ENCODE measurements at regions not wholly inside any gene's neighbourhood (a gene's known extent, or its start where the extent isn't known, plus 50 kb on each side); places are given as distances from the start of the nearest gene placed in this dataset.
A peak's percentile ranks its signal among the peaks of the same experiment; 100 is the strongest.

DNA sequence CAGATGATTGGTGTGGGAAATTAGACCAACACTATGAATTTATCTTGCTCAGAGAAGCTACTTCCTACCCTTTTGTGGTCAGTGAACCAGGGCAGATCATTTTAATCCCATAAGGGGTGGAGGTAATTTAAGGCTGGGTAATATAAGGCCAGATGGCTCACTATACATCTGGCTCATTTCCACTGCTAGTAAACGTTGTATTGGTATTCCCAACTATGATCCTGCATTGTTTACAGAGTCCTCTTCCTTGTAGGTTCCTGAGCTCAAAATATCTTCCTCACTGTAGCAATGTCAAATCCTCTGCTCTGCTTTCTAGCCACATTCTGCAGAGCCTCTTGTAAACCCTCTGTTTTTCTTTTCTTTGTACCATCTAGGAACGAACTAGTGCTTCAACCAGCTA, 93.0 kb upstream of the MGAT4C start:
- Histone ChIP-seq H3K79me1 (ENCODE audit: insufficient read depth, low read depth, low read length, poor library complexity, severe bottlenecking) (no peaks in the 10 kb centered on the region), H3K9me3 (ENCODE audit: control insufficient read depth, low read depth, low read length) (no peaks in the 10 kb centered on the region), H3K27ac (ENCODE audit: insufficient read length, low read depth, low read length) (no peak overlapping the region), H3K18ac (ENCODE audit: insufficient read length, low read depth, low read length) (no peak overlapping the region), H4K20me1 (ENCODE audit: control insufficient read depth, insufficient read depth, insufficient read length) (no peaks in the 10 kb centered on the region), H3K23ac (ENCODE audit: insufficient read length, low read depth, low read length) (no peak overlapping the region), H2BK120ac (ENCODE audit: low read depth, low read length, poor library complexity, severe bottlenecking) (no peak overlapping the region), H2AK5ac (ENCODE audit: insufficient read length, low read length) (no peak overlapping the region), H2BK20ac (ENCODE audit: low read depth, low read length, poor library complexity, severe bottlenecking) (no peak overlapping the region), H3K4me1 (ENCODE audit: insufficient read depth, low read length) (no peaks in the 10 kb centered on the region), H3K79me2 (ENCODE audit: insufficient read depth, low read length) (no peaks in the 10 kb centered on the region), H3K56ac (ENCODE audit: insufficient read length, low read depth, low read length) (no peak overlapping the region), H3K9ac (ENCODE audit: extremely low read depth, insufficient read length, low read length) (no peak overlapping the region), H3K27me3 (ENCODE audit: insufficient read depth, low read length) (no peaks in the 10 kb centered on the region), H4K91ac (ENCODE audit: insufficient read length, low read depth, low read length) (no peak overlapping the region), H3K14ac (ENCODE audit: insufficient read depth, low read length) (no peak overlapping the region), H2BK15ac (ENCODE audit: low read depth, low read length) (no peak overlapping the region), H3T11ph (ENCODE audit: low read length) (no peak overlapping the region), H3K4ac (ENCODE audit: low read depth, low read length) (no peak overlapping the region), H3K23me2 (ENCODE audit: insufficient read length, low read depth, low read length, poor library complexity, severe bottlenecking) (no peaks in the 10 kb centered on the region), H2BK12ac (ENCODE audit: insufficient read length, low read depth, low read length) (peak overlapping the region; percentile 50), H2AFZ (ENCODE audit: low read length) (no peak overlapping the region), H4K5ac (ENCODE audit: insufficient read length, low read depth, low read length) (no peak overlapping the region), H3K4me2 (ENCODE audit: insufficient read depth, insufficient read length, low read length) (no peak overlapping the region), H4K8ac (replicated peaks; ENCODE audit: insufficient read length, low read depth, low read length) (no peak overlapping the region), H2BK5ac (ENCODE audit: insufficient read length, low read length) (no peak overlapping the region)
- H3K9me3 Mint-ChIP-seq: peaks cover 0 to under 1% of the 10 kb centered on the region in 2 experiments; a peak in 2 of 5 replicates
- WGBS (ENCODE audit: extremely low coverage, insufficient read length, low lambda C conversion rate): no CpG with 5 or more reads among the region's 2 CpGs
- no peak overlapping the region for H3K4me3 Mint-ChIP-seq
- no peaks in the 10 kb centered on the region for H3K27me3 Mint-ChIP-seq (ENCODE audit: low read depth)
- H3K36me3 Mint-ChIP-seq (ENCODE audit: insufficient read depth in 1 of 3, low read depth in 3 of 3): no peaks in the 10 kb centered on the region; a peak in 3 of 7 replicates
- DNase-seq: no peak
- TF ChIP-seq, protein P1, sequence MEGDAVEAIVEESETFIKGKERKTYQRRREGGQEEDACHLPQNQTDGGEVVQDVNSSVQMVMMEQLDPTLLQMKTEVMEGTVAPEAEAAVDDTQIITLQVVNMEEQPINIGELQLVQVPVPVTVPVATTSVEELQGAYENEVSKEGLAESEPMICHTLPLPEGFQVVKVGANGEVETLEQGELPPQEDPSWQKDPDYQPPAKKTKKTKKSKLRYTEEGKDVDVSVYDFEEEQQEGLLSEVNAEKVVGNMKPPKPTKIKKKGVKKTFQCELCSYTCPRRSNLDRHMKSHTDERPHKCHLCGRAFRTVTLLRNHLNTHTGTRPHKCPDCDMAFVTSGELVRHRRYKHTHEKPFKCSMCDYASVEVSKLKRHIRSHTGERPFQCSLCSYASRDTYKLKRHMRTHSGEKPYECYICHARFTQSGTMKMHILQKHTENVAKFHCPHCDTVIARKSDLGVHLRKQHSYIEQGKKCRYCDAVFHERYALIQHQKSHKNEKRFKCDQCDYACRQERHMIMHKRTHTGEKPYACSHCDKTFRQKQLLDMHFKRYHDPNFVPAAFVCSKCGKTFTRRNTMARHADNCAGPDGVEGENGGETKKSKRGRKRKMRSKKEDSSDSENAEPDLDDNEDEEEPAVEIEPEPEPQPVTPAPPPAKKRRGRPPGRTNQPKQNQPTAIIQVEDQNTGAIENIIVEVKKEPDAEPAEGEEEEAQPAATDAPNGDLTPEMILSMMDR (conservative IDR thresholded peaks at IDR 0.05): no peak
- peaks cover 0 to 3% of the 10 kb centered on the region in 2 experiments; a peak in 1 of 4 replicates for H3K4me1 Mint-ChIP-seq
- H3K27ac Mint-ChIP-seq: no peak overlapping the region
